Vagina (tissue), 2 donors: ENCODE measurements at regions not wholly inside any gene's neighbourhood (a gene's known extent, or its start where the extent isn't known, plus 50 kb on each side); places are given as distances from the start of the nearest gene placed in this dataset.

ENCODE experiments used
- DNase-seq, 2 donors: peaks; one replicate each; pipeline ENCODE4 v3.0.0-alpha.2; 2017; ENCODE audit errors: extremely low spot score in 2 of 2
- H3K27ac ChIP-seq: fragments of 200-600 bp; sonication (generic); one replicate; pipeline ENCODE4 v1.5.1; 2019
- H3K27me3 ChIP-seq: fragments of 200-600 bp; sonication (generic); one replicate; pipeline ENCODE4 v1.5.1; 2019
- H3K36me3 ChIP-seq, 2 donors: fragments of 200-600 bp; sonication (generic); one replicate each; pipeline ENCODE4 v1.5.1; 2017 to 2019
- H3K4me1 ChIP-seq: fragments of 200-600 bp; sonication (generic); one replicate; pipeline ENCODE4 v1.5.1; 2019
- H3K4me3 ChIP-seq, 2 donors: fragments of 200-600 bp; sonication (generic); 1 replicate in 1 of 2; 2 replicates in 1 of 2; pipeline ENCODE4 v1.5.1; 2016 to 2019
- H3K9me3 ChIP-seq: fragments of 200-600 bp; sonication (generic); one replicate; pipeline ENCODE4 v1.5.1; 2019
- CTCF ChIP-seq, 3 experiments: fragments of 450-650 bp in 2 of 3; fragments of 200-600 bp in 1 of 3; sonication (generic) in 1 of 3; IDR thresholded peaks; one replicate each; pipeline ENCODE4 v1.5.1; 2017 to 2019; ENCODE audit warnings: antibody characterized with exemption in 3 of 3, mild to moderate bottlenecking in 2 of 3, moderate library complexity in 2 of 3
- POLR2A ChIP-seq, 2 donors: fragments of 450-650 bp; IDR thresholded peaks; one replicate each; pipeline ENCODE4 v1.6.1; 2017; ENCODE audit warnings: antibody characterized with exemption in 2 of 2, mild to moderate bottlenecking in 2 of 2, moderate library complexity in 2 of 2
- POLR2AphosphoS5 ChIP-seq, 2 donors: sonication (generic); formaldehyde crosslinking; IDR thresholded peaks; one replicate each; pipeline ENCODE4 v1.9.0; 2017; ENCODE audit warnings: antibody characterized with exemption in 2 of 2, mild to moderate bottlenecking in 2 of 2, low read depth in 1 of 2; ENCODE audit not compliant: insufficient read depth in 1 of 2
- intact Hi-C: fragments of 100-400 bp; cut with DNase I; formaldehyde crosslinking; loops from one replicate; pipeline ENCODE4 v1.15.1; 2023

GRCh38 chr12:118574288-118574687, 197.9 kb downstream of the SUDS3 start:
- H3K36me3 ChIP-seq, result no peaks in the 10 kb centered on the region
- H3K4me1 ChIP-seq, result no peaks in the 10 kb centered on the region
- no peak for TF ChIP-seq CTCF (IDR thresholded peaks at IDR 0.05)
- no peak for TF ChIP-seq POLR2AphosphoS5 (IDR thresholded peaks at IDR 0.05; ENCODE audit: insufficient read depth in 1 of 2, low read depth in 1 of 2)
- TF ChIP-seq POLR2A (IDR thresholded peaks at IDR 0.05), result no peak
- no peaks in the 10 kb centered on the region for H3K9me3 ChIP-seq
- no peak for DNase-seq
- intact Hi-C loops, result no loop called here
- H3K4me3 ChIP-seq, result no peak overlapping the region
- H3K27me3 ChIP-seq, result no peaks in the 10 kb centered on the region
- H3K27ac ChIP-seq, result no peak overlapping the region

- no peaks in the 10 kb centered on the region for H3K9me3 ChIP-seq
- no peak overlapping the region for H3K27ac ChIP-seq
- no peaks in the 10 kb centered on the region for H3K4me1 ChIP-seq
- no peak for TF ChIP-seq POLR2A (IDR thresholded peaks at IDR 0.05)
- no peak for TF ChIP-seq POLR2AphosphoS5 (IDR thresholded peaks at IDR 0.05; ENCODE audit: insufficient read depth in 1 of 2, low read depth in 1 of 2)
- TF ChIP-seq CTCF (IDR thresholded peaks at IDR 0.05), result no peak
- H3K36me3 ChIP-seq, result no peaks in the 10 kb centered on the region
- DNase-seq, result no peak
- no peak overlapping the region for H3K4me3 ChIP-seq
- H3K27me3 ChIP-seq, result no peaks in the 10 kb centered on the region
- intact Hi-C loops, result no loop called here
Observed at GRCh38 chr12:118575730-118576129, 199.4 kb downstream of the SUDS3 start.

- TF ChIP-seq POLR2A (IDR thresholded peaks at IDR 0.05) (no peak), CTCF (IDR thresholded peaks at IDR 0.05) (no peak), POLR2AphosphoS5 (IDR thresholded peaks at IDR 0.05; ENCODE audit: insufficient read depth in 1 of 2, low read depth in 1 of 2) (no peak)
- no peaks in the 10 kb centered on the region for H3K4me1 ChIP-seq
- no peak overlapping the region for H3K4me3 ChIP-seq
- intact Hi-C loops, result no loop called here
- no peaks in the 10 kb centered on the region for H3K36me3 ChIP-seq
- DNase-seq, result no peak
- no peak overlapping the region for H3K27ac ChIP-seq
- H3K27me3 ChIP-seq, result no peaks in the 10 kb centered on the region
- no peaks in the 10 kb centered on the region for H3K9me3 ChIP-seq
Observed at GRCh38 chr12:118581371-118581770, 205.0 kb downstream of the SUDS3 start.

DNA sequence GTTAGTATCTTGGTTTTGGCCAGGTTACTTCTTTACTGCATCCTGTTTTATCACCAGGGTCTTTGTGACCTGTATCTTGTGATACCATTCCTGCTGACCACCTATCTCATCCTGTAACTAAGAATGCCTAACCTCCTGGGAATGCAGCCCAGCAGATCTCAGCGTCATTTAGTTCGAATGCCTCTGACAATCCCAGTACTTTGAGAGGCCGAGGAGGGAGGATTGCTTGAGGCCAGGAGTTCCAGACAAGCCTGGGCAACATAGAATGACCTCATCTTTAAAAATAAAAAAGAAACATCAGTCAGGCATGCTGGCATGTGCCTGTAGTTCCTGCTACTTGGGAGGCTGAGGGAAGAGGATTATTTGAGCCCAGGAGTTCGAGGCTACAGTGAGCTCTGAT, 206.5 kb downstream of the SUDS3 start:
- Histone ChIP-seq H3K27me3 (no peaks in the 10 kb centered on the region), H3K4me1 (no peaks in the 10 kb centered on the region), H3K4me3 (no peak overlapping the region), H3K36me3 (no peaks in the 10 kb centered on the region), H3K9me3 (no peaks in the 10 kb centered on the region), H3K27ac (no peak overlapping the region)
- intact Hi-C loops, result no loop called here
- TF ChIP-seq POLR2AphosphoS5 (IDR thresholded peaks at IDR 0.05; ENCODE audit: insufficient read depth in 1 of 2, low read depth in 1 of 2) (no peak), POLR2A (IDR thresholded peaks at IDR 0.05) (no peak), CTCF (IDR thresholded peaks at IDR 0.05) (no peak)
- DNase-seq, result no peak

GRCh38 chr12:118586433-118586832, 210.1 kb downstream of the SUDS3 start:
- Histone ChIP-seq H3K4me3 (no peak overlapping the region), H3K4me1 (no peaks in the 10 kb centered on the region), H3K27me3 (no peaks in the 10 kb centered on the region), H3K9me3 (no peaks in the 10 kb centered on the region), H3K36me3 (no peaks in the 10 kb centered on the region), H3K27ac (no peak overlapping the region)
- TF ChIP-seq CTCF (IDR thresholded peaks at IDR 0.05) (no peak), POLR2A (IDR thresholded peaks at IDR 0.05) (no peak), POLR2AphosphoS5 (IDR thresholded peaks at IDR 0.05; ENCODE audit: insufficient read depth in 1 of 2, low read depth in 1 of 2) (no peak)
- intact Hi-C loops, result no loop called here
- no peak for DNase-seq
